Peyer's patch (tissue), 4 donors: ENCODE measurements at regions not wholly inside any gene's neighbourhood (a gene's known extent, or its start where the extent isn't known, plus 50 kb on each side); places are given as distances from the start of the nearest gene placed in this dataset.

Experiments used
- DNase-seq, 3 donors: peaks; one replicate each; pipeline ENCODE4 v3.0.0-alpha.2; 2017 to 2019
- H3K27ac ChIP-seq, 4 donors: fragments of 200-600 bp; sonication (generic); one replicate each; pipeline ENCODE4 v1.5.1; 2016 to 2019
- H3K27me3 ChIP-seq, 2 donors: fragments of 200-600 bp; sonication (generic); one replicate each; pipeline ENCODE4 v1.5.1; 2019
- H3K36me3 ChIP-seq, 3 donors: fragments of 200-600 bp; sonication (generic); one replicate each; pipeline ENCODE4 v1.5.1; 2016 to 2019
- H3K4me1 ChIP-seq, 4 donors: fragments of 200-600 bp; sonication (generic); one replicate each; pipeline ENCODE4 v1.5.1; 2016 to 2019
- H3K4me3 ChIP-seq, 4 donors: fragments of 200-600 bp; sonication (generic); 1 replicate in 3 of 4; 2 replicates in 1 of 4; pipeline ENCODE4 v1.5.1; 2016 to 2019; ENCODE audit warnings: mild to moderate bottlenecking in 1 of 4
- H3K9me3 ChIP-seq, 4 donors: fragments of 200-600 bp; sonication (generic); one replicate each; pipeline ENCODE4 v1.5.1; 2016 to 2019; ENCODE audit warnings: mild to moderate bottlenecking in 1 of 4
- CTCF ChIP-seq, 6 experiments: fragments of 450-650 bp in 4 of 6; fragments of 200-600 bp in 2 of 6; sonication (generic) in 1 of 6; IDR thresholded peaks; one replicate each; pipeline ENCODE4 v1.5.1; 2017 to 2019; ENCODE audit warnings: antibody characterized with exemption in 6 of 6, mild to moderate bottlenecking in 3 of 6, moderate library complexity in 1 of 6
- POLR2A ChIP-seq, 2 donors: fragments of 450-650 bp; IDR thresholded peaks; one replicate each; pipeline ENCODE4 v1.5.1; 2017; ENCODE audit warnings: antibody characterized with exemption in 2 of 2, mild to moderate bottlenecking in 2 of 2, moderate library complexity in 2 of 2

GRCh38 chr14:82146846-82147245 lies 613.2 kb upstream of the SEL1L start:
- Histone ChIP-seq H3K4me3 (no peak overlapping the region), H3K27ac (no peak overlapping the region), H3K4me1 (no peaks in the 10 kb centered on the region), H3K27me3 (no peaks in the 10 kb centered on the region), H3K9me3 (no peaks in the 10 kb centered on the region), H3K36me3 (no peaks in the 10 kb centered on the region)
- DNase-seq = no peak
- TF ChIP-seq POLR2A (IDR thresholded peaks at IDR 0.05) = no peak
- no peak for TF ChIP-seq CTCF (IDR thresholded peaks at IDR 0.05)

- Histone ChIP-seq H3K36me3 (no peaks in the 10 kb centered on the region), H3K4me3 (no peak overlapping the region), H3K27ac (no peak overlapping the region), H3K4me1 (no peaks in the 10 kb centered on the region), H3K27me3 (no peaks in the 10 kb centered on the region), H3K9me3 (no peaks in the 10 kb centered on the region)
- TF ChIP-seq CTCF (IDR thresholded peaks at IDR 0.05) (no peak), POLR2A (IDR thresholded peaks at IDR 0.05) (no peak)
- DNase-seq = no peak
Observed at GRCh38 chr14:82153689-82154088, 620.0 kb upstream of the SEL1L start.

- Histone ChIP-seq H3K27ac (no peak overlapping the region), H3K4me1 (no peaks in the 10 kb centered on the region), H3K27me3 (no peaks in the 10 kb centered on the region), H3K9me3 (no peaks in the 10 kb centered on the region), H3K4me3 (no peak overlapping the region), H3K36me3 (no peaks in the 10 kb centered on the region)
- DNase-seq = no peak
- TF ChIP-seq POLR2A (IDR thresholded peaks at IDR 0.05) (no peak), CTCF (IDR thresholded peaks at IDR 0.05) (no peak)
Observed at GRCh38 chr14:82159624-82160023, 626.0 kb upstream of the SEL1L start.

GRCh38 chr14:82180139-82180538 lies 646.5 kb upstream of the SEL1L start:
- Histone ChIP-seq H3K4me1 (no peaks in the 10 kb centered on the region), H3K27me3 (no peaks in the 10 kb centered on the region), H3K36me3 (no peaks in the 10 kb centered on the region), H3K27ac (no peak overlapping the region), H3K4me3 (no peak overlapping the region), H3K9me3 (no peaks in the 10 kb centered on the region)
- TF ChIP-seq CTCF (IDR thresholded peaks at IDR 0.05) (no peak), POLR2A (IDR thresholded peaks at IDR 0.05) (no peak)
- DNase-seq = no peak

- Histone ChIP-seq H3K4me3 (no peak overlapping the region), H3K4me1 (no peaks in the 10 kb centered on the region), H3K27ac (no peak overlapping the region), H3K27me3 (no peaks in the 10 kb centered on the region), H3K9me3 (no peaks in the 10 kb centered on the region), H3K36me3 (no peaks in the 10 kb centered on the region)
- no peak for TF ChIP-seq CTCF (IDR thresholded peaks at IDR 0.05)
- TF ChIP-seq POLR2A (IDR thresholded peaks at IDR 0.05) = no peak
- DNase-seq = no peak
Observed at GRCh38 chr14:82182646-82183045, 649.0 kb upstream of the SEL1L start.

- H3K9me3 ChIP-seq = peaks cover 0 to 9% (median 1%) of the 10 kb centered on the region in 4 donors
- no peaks in the 10 kb centered on the region for H3K36me3 ChIP-seq
- H3K27me3 ChIP-seq = no peaks in the 10 kb centered on the region
- no peaks in the 10 kb centered on the region for H3K4me1 ChIP-seq
- DNase-seq = no peak
- no peak overlapping the region for H3K4me3 ChIP-seq
- H3K27ac ChIP-seq = no peak overlapping the region
- TF ChIP-seq POLR2A (IDR thresholded peaks at IDR 0.05) (no peak), CTCF (IDR thresholded peaks at IDR 0.05) (no peak)
Observed at GRCh38 chr14:82190742-82191141, 657.1 kb upstream of the SEL1L start.
